Gastrocnemius medialis (tissue), 4 donors: ENCODE measurements at regions not wholly inside any gene's neighbourhood (a gene's known extent, or its start where the extent isn't known, plus 50 kb on each side); places are given as distances from the start of the nearest gene placed in this dataset.

Experiments
- ATAC-seq, 2 donors: fragments of 150-250 bp; one replicate each; pipeline ENCODE4 v1.9.1; 2016
- DNase-seq, 2 donors: peaks; one replicate each; pipeline ENCODE4 v3.0.0-alpha.2; 2019
- H3K27ac ChIP-seq, 4 donors: fragments of 200-600 bp; sonication (generic); 1 replicate in 1 of 4; 2 replicates in 3 of 4; pipeline ENCODE4 v1.5.1; 2016 to 2018; ENCODE audit warnings: mild to moderate bottlenecking in 2 of 4, moderate library complexity in 1 of 4
- H3K27me3 ChIP-seq, 3 donors: fragments of 200-600 bp; sonication (generic) in 2 of 3; 1 replicate in 1 of 3; 2 replicates in 2 of 3; pipeline versions ENCODE4 v1.5.1 to v1.6.0; 2016 to 2019; ENCODE audit warnings: mild to moderate bottlenecking in 1 of 3, moderate library complexity in 1 of 3
- H3K36me3 ChIP-seq, 2 donors: fragments of 200-600 bp; sonication (generic) in 1 of 2; one replicate each; pipeline ENCODE4 v1.5.1; 2017 to 2018
- H3K4me1 ChIP-seq, 2 donors: fragments of 200-600 bp; sonication (generic) in 1 of 2; one replicate each; pipeline ENCODE4 v1.5.1; 2016 to 2017; ENCODE audit warnings: mild to moderate bottlenecking in 2 of 2
- H3K4me3 ChIP-seq, 4 donors: fragments of 200-600 bp; sonication (generic) in 3 of 4; 1 replicate in 1 of 4; 2 replicates in 3 of 4; pipeline ENCODE4 v1.5.1; 2016 to 2019; ENCODE audit warnings: mild to moderate bottlenecking in 2 of 4
- H3K9me3 ChIP-seq, 3 donors: fragments of 200-600 bp; sonication (generic) in 2 of 3; 1 replicate in 1 of 3; 2 replicates in 2 of 3; pipeline ENCODE4 v1.5.1; 2016 to 2019
- CTCF ChIP-seq, 5 experiments: fragments of 450-650 bp in 3 of 5; fragments of 200-600 bp in 2 of 5; sonication (generic) in 2 of 5; IDR thresholded peaks in 4 of 5; conservative IDR thresholded peaks in 1 of 5; 1 replicate in 4 of 5; 2 replicates in 1 of 5; pipeline ENCODE4 v1.5.1; 2016 to 2019; ENCODE audit warnings: antibody characterized with exemption in 5 of 5, mild to moderate bottlenecking in 3 of 5, moderate library complexity in 3 of 5
- POLR2A ChIP-seq, 2 donors: fragments of 450-650 bp; IDR thresholded peaks; one replicate each; pipeline ENCODE4 v1.6.1; 2017; ENCODE audit warnings: antibody characterized with exemption in 2 of 2, mild to moderate bottlenecking in 2 of 2, moderate library complexity in 2 of 2
- in situ Hi-C, 4 donors: fragments of 200-750 bp; cut with MboI; loops; one replicate each; pipeline versions ENCODE4 v1.15.0 to v1.8.0; 2017; ENCODE audit warnings: low sequenced_read_pairs in 4 of 4
- intact Hi-C: fragments of 100-400 bp; cut with DNase I; formaldehyde crosslinking; loops from one replicate; pipeline ENCODE4 v1.15.1; 2023; ENCODE audit warnings: low total_unique reads

- no peaks in the 10 kb centered on the region for H3K9me3 ChIP-seq
- TF ChIP-seq CTCF (IDR thresholded peaks at IDR 0.05 in 4 of 5, conservative IDR thresholded peaks at IDR 0.05 in 1 of 5): no peak
- TF ChIP-seq POLR2A (IDR thresholded peaks at IDR 0.05): no peak
- no peaks in the 10 kb centered on the region for H3K36me3 ChIP-seq
- H3K27ac ChIP-seq: no peak overlapping the region
- ATAC-seq (no peak), DNase-seq (no peak)
- H3K4me3 ChIP-seq: no peak overlapping the region
- intact Hi-C loops: no loop called here
- no peaks in the 10 kb centered on the region for H3K27me3 ChIP-seq
- in situ Hi-C loops: no loop called here
- H3K4me1 ChIP-seq: no peaks in the 10 kb centered on the region
These were observed 497.3 kb downstream of the MTRR start for GRCh38 chr5:8366266-8366665.

- in situ Hi-C loops: no loop called here
- H3K27me3 ChIP-seq: no peaks in the 10 kb centered on the region
These were observed 507.5 kb downstream of the MTRR start for GRCh38 chr5:8376478-8376877.

GRCh38 chr5:8381972-8382371 lies 513.0 kb downstream of the MTRR start:
- in situ Hi-C loops: no loop called here
- H3K9me3 ChIP-seq: no peaks in the 10 kb centered on the region

More at GRCh38 chr5:8376478-8376877, 507.5 kb downstream of the MTRR start:
- no peak for DNase-seq
- Histone ChIP-seq H3K27ac (no peak overlapping the region), H3K36me3 (no peaks in the 10 kb centered on the region), H3K9me3 (no peaks in the 10 kb centered on the region), H3K4me1 (no peaks in the 10 kb centered on the region), H3K4me3 (no peak overlapping the region)
- intact Hi-C loops: no loop called here
- TF ChIP-seq CTCF (IDR thresholded peaks at IDR 0.05 in 4 of 5, conservative IDR thresholded peaks at IDR 0.05 in 1 of 5): no peak
- no peak for TF ChIP-seq POLR2A (IDR thresholded peaks at IDR 0.05)
- no peak for ATAC-seq

GRCh38 chr5:8382456-8382855 lies 513.5 kb downstream of the MTRR start:
- Histone ChIP-seq H3K36me3 (no peaks in the 10 kb centered on the region), H3K27ac (no peak overlapping the region), H3K4me1 (no peaks in the 10 kb centered on the region), H3K27me3 (no peaks in the 10 kb centered on the region), H3K9me3 (no peaks in the 10 kb centered on the region), H3K4me3 (no peak overlapping the region)
- in situ Hi-C loops: no loop called here
- TF ChIP-seq CTCF (IDR thresholded peaks at IDR 0.05 in 4 of 5, conservative IDR thresholded peaks at IDR 0.05 in 1 of 5): no peak
- TF ChIP-seq POLR2A (IDR thresholded peaks at IDR 0.05): no peak
- ATAC-seq (no peak), DNase-seq (no peak)
- intact Hi-C loops: no loop called here

More at GRCh38 chr5:8381972-8382371, 513.0 kb downstream of the MTRR start:
- Histone ChIP-seq H3K4me1 (no peaks in the 10 kb centered on the region), H3K27ac (no peak overlapping the region), H3K27me3 (no peaks in the 10 kb centered on the region), H3K4me3 (no peak overlapping the region), H3K36me3 (no peaks in the 10 kb centered on the region)
- DNase-seq (no peak), ATAC-seq (no peak)
- TF ChIP-seq POLR2A (IDR thresholded peaks at IDR 0.05) (no peak), CTCF (IDR thresholded peaks at IDR 0.05 in 4 of 5, conservative IDR thresholded peaks at IDR 0.05 in 1 of 5) (no peak)
- intact Hi-C loops: no loop called here

- no peaks in the 10 kb centered on the region for H3K36me3 ChIP-seq
- H3K27me3 ChIP-seq: no peaks in the 10 kb centered on the region
- TF ChIP-seq POLR2A (IDR thresholded peaks at IDR 0.05) (no peak), CTCF (IDR thresholded peaks at IDR 0.05 in 4 of 5, conservative IDR thresholded peaks at IDR 0.05 in 1 of 5) (no peak)
- DNase-seq (no peak), ATAC-seq (no peak)
- intact Hi-C loops: no loop called here
- H3K4me1 ChIP-seq: no peaks in the 10 kb centered on the region
- H3K4me3 ChIP-seq: no peak overlapping the region
- H3K27ac ChIP-seq: no peak overlapping the region
- no peaks in the 10 kb centered on the region for H3K9me3 ChIP-seq
- in situ Hi-C loops: no loop called here
These were observed 514.7 kb downstream of the MTRR start for GRCh38 chr5:8383616-8384015.
